Thymus (tissue), 11 donors: ENCODE measurements at regions not wholly inside any gene's neighbourhood (a gene's known extent, or its start where the extent isn't known, plus 50 kb on each side); places are given as distances from the start of the nearest gene placed in this dataset.
"Not testable (repeated sequence)": the region's sequence is repeated elsewhere in the genome, so short reads cannot be mapped to it uniquely, and the experiment has no call there.

Source experiments
- DNase-seq, 9 donors: peaks; one replicate each; pipeline ENCODE4 v3.0.0-alpha.2; 2013; ENCODE audit warnings: low spot score in 9 of 9, low read depth in 6 of 9, missing footprints in 1 of 9
- H3K27ac ChIP-seq, 2 donors: one replicate each; pipeline ENCODE4 v1.5.1; 2013; ENCODE audit warnings: control low read depth in 1 of 2, low read depth in 1 of 2, low read length in 1 of 2, mild to moderate bottlenecking in 1 of 2, moderate library complexity in 1 of 2
- H3K27me3 ChIP-seq, 2 donors: one replicate each; pipeline ENCODE4 v1.5.1; 2013; ENCODE audit warnings: low read length in 1 of 2; ENCODE audit not compliant: control insufficient read depth in 2 of 2, insufficient read depth in 1 of 2
- H3K36me3 ChIP-seq, 2 donors: one replicate each; pipeline ENCODE4 v1.5.1; 2013; ENCODE audit warnings: low read length in 1 of 2, mild to moderate bottlenecking in 1 of 2, moderate library complexity in 1 of 2; ENCODE audit not compliant: control insufficient read depth in 2 of 2, insufficient read depth in 2 of 2
- H3K4me1 ChIP-seq, 2 donors: one replicate each; pipeline ENCODE4 v1.5.1; 2013; ENCODE audit warnings: low read length in 2 of 2; ENCODE audit not compliant: control insufficient read depth in 2 of 2, insufficient read depth in 2 of 2
- H3K4me3 ChIP-seq, 2 donors: one replicate each; pipeline ENCODE4 v1.5.1; 2013; ENCODE audit warnings: low read length in 2 of 2, control low read depth in 1 of 2, mild to moderate bottlenecking in 1 of 2
- H3K9me3 ChIP-seq, 2 donors: one replicate each; pipeline ENCODE4 v1.5.1; 2013; ENCODE audit warnings: low read length in 1 of 2, mild to moderate bottlenecking in 1 of 2; ENCODE audit not compliant: control insufficient read depth in 2 of 2, insufficient read depth in 1 of 2
- whole genome bisulfite sequencing: extraction: QIAGEN DNeasy Blood & Tissue Kit; methylation state at CpG from one replicate; pipeline ENCODE4 v1.1.7; 2013; 5-methylcytosine and 5-hydroxymethylcytosine counted together
- donor health status: healthy.

DNA sequence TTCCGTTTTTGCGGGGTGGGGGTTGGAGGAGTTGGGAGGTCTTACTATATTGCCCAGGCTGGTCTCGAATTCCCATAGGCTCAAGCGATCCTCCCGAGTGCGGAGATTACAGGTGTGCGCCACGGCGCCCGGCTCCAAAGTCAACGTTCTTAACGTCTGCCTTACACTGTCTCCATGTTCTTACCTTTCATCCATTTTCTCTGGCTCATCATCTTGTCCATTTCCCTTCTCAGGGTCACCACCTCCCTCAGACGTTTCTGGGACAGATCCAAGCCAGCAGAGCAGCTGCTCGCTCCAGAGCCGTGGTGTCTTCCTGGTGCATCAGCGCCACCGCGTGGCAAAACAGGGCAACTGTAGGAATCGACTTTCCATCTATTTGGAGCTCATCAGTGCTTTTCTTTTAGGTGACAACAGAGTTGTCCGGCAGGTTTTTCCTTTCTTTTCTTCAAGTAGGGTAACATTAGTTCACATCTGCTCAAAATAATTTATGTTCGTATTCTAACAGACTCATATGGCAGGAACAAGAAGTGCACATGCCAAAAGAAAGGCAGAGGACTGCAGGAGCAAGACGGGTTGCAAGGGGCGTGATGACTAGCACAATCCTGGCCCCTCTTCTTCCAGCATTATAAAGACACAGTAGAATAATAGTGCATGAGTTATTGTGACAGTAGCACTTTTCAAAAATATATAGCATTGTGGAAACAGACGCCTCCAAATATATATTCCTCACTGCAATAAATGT, 103.1 kb upstream of the ABCC4 start:
- peak; percentile 39 to 86 (median 70) for DNase-seq
- 14% methylated on average over 24 of the region's 24 CpGs for whole genome bisulfite sequencing

DNA sequence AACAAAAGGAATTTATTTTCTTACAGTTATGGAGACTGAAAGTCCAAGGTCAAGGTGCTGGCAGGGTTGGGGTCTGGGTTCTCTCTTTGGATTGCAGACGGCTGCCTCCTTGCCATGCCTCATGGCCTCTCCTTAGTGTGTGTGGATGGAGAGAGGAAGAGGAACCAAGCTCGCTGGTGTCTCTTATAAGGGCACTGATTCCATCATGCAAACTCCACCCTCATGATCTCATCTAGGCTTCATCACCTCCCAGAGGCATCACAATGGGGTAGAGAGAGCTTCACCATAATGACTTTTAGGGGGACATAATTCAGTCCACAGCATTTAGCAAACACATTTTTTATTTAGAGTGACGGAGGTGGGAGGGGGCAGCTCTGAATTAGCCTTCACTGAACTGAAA, 104.9 kb upstream of the ABCC4 start:
- Histone ChIP-seq H3K9me3 (no peaks in the 10 kb centered on the region), H3K4me3 (no peak overlapping the region), H3K36me3 (no peaks in the 10 kb centered on the region), H3K4me1 (peaks cover 0 to 9% of the 10 kb centered on the region in 2 donors), H3K27me3 (peaks cover 0 to 8% of the 10 kb centered on the region in 2 donors), H3K27ac (no peak overlapping the region)
- 85% methylated on average over 3 of the region's 3 CpGs for WGBS
- no peak for DNase-seq

More for the DNA sequence above, 103.1 kb upstream of the ABCC4 start:
- Histone ChIP-seq H3K9me3 (no peaks in the 10 kb centered on the region), H3K27me3 (peaks cover 0 to 8% of the 10 kb centered on the region in 2 donors), H3K27ac (no peak overlapping the region), H3K4me1 (peaks cover 0 to 9% of the 10 kb centered on the region in 2 donors), H3K36me3 (no peaks in the 10 kb centered on the region), H3K4me3 (peak overlapping the region; percentile 34 to 41)

DNA sequence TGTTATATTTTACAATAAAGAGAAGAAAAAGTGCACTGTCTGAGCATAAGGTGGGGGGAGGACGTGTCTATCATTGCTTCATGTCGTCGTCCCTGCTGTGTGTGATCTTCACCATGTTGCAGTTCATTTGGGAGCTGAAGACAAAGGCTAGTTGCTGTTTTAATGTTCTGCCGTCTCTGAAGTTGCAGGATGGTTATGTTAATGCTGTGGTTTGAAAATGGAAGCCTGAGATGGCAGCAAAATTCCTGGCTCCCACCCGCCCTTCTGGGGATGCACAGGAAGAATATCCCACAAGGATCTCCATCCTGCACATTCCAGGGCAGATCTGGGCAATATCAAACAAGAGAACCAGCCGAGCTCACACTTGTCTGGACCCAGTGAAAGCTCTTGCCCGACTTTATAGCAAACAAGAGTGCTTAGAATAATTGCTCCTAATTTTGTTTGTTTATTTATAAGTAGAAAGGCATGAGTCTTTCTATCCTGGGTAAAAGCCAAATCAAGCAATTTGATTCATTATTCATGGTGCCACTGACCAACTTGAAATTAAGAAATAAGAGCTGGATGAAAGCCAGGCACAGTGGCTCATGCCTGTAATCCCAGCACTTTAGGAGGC, 110.3 kb upstream of the ABCC4 start:
- DNase-seq: no peak
- Histone ChIP-seq H3K4me3 (no peak overlapping the region), H3K9me3 (no peaks in the 10 kb centered on the region), H3K27ac (no peak overlapping the region), H3K4me1 (no peaks in the 10 kb centered on the region), H3K27me3 (no peaks in the 10 kb centered on the region), H3K36me3 (no peaks in the 10 kb centered on the region)
- 73% methylated on average over 7 of the region's 7 CpGs for WGBS

DNA sequence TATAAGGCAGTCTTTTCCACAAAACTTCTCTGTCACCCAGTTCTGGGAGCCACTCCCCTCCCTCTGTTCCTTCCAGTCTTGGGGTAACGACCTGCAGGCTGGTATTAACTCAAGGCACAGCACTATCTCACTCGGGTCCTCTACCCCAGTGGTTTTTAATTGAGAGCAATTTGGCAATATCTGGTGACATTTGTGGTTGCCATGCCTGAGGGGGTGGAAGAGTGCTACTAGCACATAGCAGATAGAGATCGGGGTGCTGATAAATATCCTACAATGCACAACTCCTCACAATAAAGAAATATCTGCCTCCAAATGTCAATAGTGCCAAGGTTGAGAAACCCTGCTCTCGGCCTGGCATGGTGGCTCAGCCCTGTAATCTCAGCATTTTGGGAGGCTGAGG, 117.7 kb upstream of the ABCC4 start:
- H3K27ac ChIP-seq: no peak overlapping the region
- 64% methylated on average over 4 of the region's 4 CpGs for WGBS
- DNase-seq: no peak
- H3K27me3 ChIP-seq: peaks cover 0 to 2% of the 10 kb centered on the region in 2 donors
- H3K4me3 ChIP-seq: no peak overlapping the region
- no peaks in the 10 kb centered on the region for H3K4me1 ChIP-seq
- H3K36me3 ChIP-seq: no peaks in the 10 kb centered on the region
- H3K9me3 ChIP-seq: no peaks in the 10 kb centered on the region

DNA sequence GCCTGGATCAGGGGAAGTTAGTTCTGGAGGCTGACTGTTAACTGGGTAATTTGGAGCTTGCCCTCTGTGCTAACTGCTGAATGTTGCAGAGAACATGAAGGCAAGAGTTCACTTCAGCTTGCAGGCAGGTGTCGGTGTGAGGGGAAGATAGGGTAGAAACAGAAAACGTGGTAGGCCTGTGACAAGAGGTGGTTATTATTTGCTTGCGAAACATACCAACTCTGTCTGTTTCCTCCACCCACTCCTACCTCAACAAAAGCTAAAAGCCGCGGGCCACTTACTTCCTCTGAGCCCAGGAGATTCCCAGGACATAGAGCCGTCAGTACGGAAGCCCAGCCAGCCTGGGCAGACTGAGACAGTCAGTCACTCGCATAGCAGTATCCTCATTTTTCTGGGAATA, 119.2 kb upstream of the ABCC4 start:
- Histone ChIP-seq H3K9me3 (no peaks in the 10 kb centered on the region), H3K36me3 (no peaks in the 10 kb centered on the region), H3K27me3 (peaks cover 0 to 2% of the 10 kb centered on the region in 2 donors), H3K4me1 (no peaks in the 10 kb centered on the region), H3K27ac (no peak overlapping the region), H3K4me3 (no peak overlapping the region)
- WGBS: 50% methylated on average over 8 of the region's 8 CpGs
- peak in 1 of 9 donors; percentile 9 for DNase-seq

DNA sequence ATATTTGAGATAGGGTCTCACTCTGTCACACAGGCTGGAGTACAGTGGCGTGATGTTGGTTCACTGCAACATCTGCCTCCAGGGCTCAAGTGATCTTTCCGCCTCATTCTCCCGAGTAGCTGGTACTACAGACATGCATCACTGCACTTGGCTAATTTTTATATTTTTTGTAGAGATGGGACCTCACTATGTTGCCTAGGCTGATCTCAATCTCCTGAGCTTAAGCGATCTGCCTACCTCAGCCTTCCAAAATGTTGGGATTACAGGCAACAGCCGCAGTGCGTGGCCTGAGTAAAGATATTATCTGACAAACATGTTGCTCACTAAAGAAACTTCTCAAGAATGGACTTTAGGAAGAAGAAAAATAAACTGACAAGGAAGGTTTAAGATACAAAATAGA, 125.4 kb upstream of the ABCC4 start:
- no peak overlapping the region for H3K27ac ChIP-seq
- H3K4me3 ChIP-seq: no peak overlapping the region
- WGBS: 96% methylated on average over 6 of the region's 6 CpGs
- DNase-seq: no peak
- no peaks in the 10 kb centered on the region for H3K27me3 ChIP-seq
- no peaks in the 10 kb centered on the region for H3K36me3 ChIP-seq
- no peaks in the 10 kb centered on the region for H3K9me3 ChIP-seq
- H3K4me1 ChIP-seq: no peaks in the 10 kb centered on the region

DNA sequence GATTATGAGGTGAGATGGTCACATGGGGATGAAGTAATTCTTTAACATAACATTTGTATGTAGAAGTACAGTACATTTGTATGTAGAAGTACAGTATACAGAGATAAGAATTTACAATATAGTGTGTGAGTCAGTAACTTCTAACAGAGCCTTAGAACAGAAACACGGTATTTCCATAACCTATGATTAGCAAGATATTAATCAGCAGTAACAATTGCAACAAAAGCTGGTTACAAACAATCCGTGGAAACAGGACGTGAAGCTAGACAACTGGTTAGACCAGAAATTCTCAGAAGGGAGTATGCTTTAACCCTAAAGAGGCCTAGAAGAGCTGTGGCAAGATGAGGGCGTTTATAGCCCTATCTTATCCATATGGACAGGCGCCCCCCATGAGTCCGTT, 122.0 kb upstream of the CLDN10 start:
- not testable (repeated sequence) for DNase-seq, H3K4me3 ChIP-seq, H3K9me3 ChIP-seq, H3K4me1 ChIP-seq, H3K27ac ChIP-seq, H3K27me3 ChIP-seq, H3K36me3 ChIP-seq
- 92% methylated on average over 6 of the region's 6 CpGs for WGBS

DNA sequence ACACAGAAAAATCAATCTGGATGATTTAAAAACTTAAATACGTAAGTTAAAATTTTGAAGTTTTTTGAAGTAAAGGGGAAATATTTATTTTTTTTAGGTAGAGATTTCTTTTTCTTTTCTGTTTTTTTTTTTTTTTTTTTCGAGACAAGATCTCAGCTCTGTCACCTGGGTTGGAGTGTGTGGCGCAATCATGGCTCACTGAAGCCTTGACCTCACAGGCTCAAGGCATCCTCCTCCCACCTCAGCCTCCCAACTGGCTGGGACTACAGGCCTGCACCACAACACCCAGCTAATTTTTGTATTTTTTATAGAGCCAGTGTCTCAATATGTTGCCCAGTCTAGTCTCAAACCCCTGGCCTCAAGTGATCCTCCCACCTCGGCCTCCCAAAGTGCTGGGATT, 120.4 kb upstream of the CLDN10 start:
- Histone ChIP-seq H3K36me3 (no peaks in the 10 kb centered on the region), H3K27ac (no peak overlapping the region), H3K4me1 (no peaks in the 10 kb centered on the region), H3K9me3 (no peaks in the 10 kb centered on the region), H3K27me3 (no peaks in the 10 kb centered on the region), H3K4me3 (no peak overlapping the region)
- WGBS: 94% methylated on average over 4 of the region's 4 CpGs
- DNase-seq: no peak

DNA sequence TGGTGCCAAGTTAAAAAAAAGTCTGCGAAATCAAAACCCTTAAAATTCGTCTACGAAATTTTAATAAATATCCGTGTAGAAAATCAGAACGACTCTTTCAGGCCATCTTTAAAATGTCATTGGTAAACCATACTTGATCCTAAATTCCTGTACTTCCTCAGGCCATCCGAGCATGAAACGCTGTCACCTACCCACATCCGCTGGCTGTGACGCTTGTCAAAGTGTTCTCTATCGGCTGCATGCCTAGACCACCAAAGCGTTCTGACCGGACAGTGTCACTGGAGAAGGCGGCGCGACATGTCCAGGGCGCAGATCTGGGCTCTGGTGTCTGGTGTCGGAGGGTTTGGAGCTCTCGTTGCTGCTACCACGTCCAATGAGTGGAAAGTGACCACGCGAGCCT, 119.0 kb upstream of the CLDN10 start:
- no peaks in the 10 kb centered on the region for H3K4me1 ChIP-seq
- no peaks in the 10 kb centered on the region for H3K36me3 ChIP-seq
- H3K4me3 ChIP-seq: no peak overlapping the region
- 97% methylated on average over 21 of the region's 21 CpGs for WGBS
- no peak for DNase-seq
- H3K9me3 ChIP-seq: no peaks in the 10 kb centered on the region
- no peak overlapping the region for H3K27ac ChIP-seq
- no peaks in the 10 kb centered on the region for H3K27me3 ChIP-seq
